RWPE2 (cell line): ENCODE measurements at regions not wholly inside any gene's neighbourhood (a gene's known extent, or its start where the extent isn't known, plus 50 kb on each side); places are given as distances from the start of the nearest gene placed in this dataset.

Source experiments
- ATAC-seq: fragments of 200-7000 bp; cut with Tn5 transposase; 3 replicates; pipeline ENCODE4 v1.9.1; 2021; ENCODE audit warnings: low read depth
- DNase-seq: peaks from one replicate; pipeline ENCODE4 v3.0.0-alpha.2; 2020; ENCODE audit warnings: low spot score
- H3K27ac ChIP-seq: fragments of 450-650 bp; 2 replicates; pipeline ENCODE4 v1.5.1; 2017; ENCODE audit warnings: mild to moderate bottlenecking; ENCODE audit not compliant: poor library complexity, severe bottlenecking
- H3K27me3 ChIP-seq: fragments of 250-450 bp; sonication (Bioruptor Pico); 2 replicates; pipeline ENCODE4 v1.5.1; 2021; ENCODE audit warnings: mild to moderate bottlenecking, moderate library complexity; ENCODE audit not compliant: insufficient read depth, poor library complexity, severe bottlenecking
- H3K36me3 ChIP-seq: fragments of 250-450 bp; sonication (Bioruptor Pico); 2 replicates; pipeline ENCODE4 v1.5.1; 2020; ENCODE audit warnings: low read depth, mild to moderate bottlenecking, moderate library complexity
- H3K4me1 ChIP-seq: fragments of 250-450 bp; sonication (Bioruptor Pico); 2 replicates; pipeline ENCODE4 v1.5.1; 2021; ENCODE audit warnings: mild to moderate bottlenecking, moderate library complexity; ENCODE audit not compliant: insufficient read depth, poor library complexity, severe bottlenecking
- H3K4me3 ChIP-seq: fragments of 250-450 bp; sonication (Bioruptor Pico); 2 replicates; pipeline ENCODE4 v1.5.1; 2021; ENCODE audit warnings: mild to moderate bottlenecking, moderate library complexity; ENCODE audit not compliant: severe bottlenecking
- H3K9me3 ChIP-seq: fragments of 250-450 bp; sonication (Bioruptor Pico); 2 replicates; pipeline ENCODE4 v1.5.1; 2021; ENCODE audit warnings: mild to moderate bottlenecking, moderate library complexity; ENCODE audit not compliant: severe bottlenecking
- TF ChIP-seq, protein P1 (sequence below): fragments of 450-650 bp; IDR thresholded peaks from one replicate; pipeline ENCODE4 v1.5.1; 2017; ENCODE audit warnings: mild to moderate bottlenecking, moderate library complexity; ENCODE audit not compliant: poor library complexity, severe bottlenecking

DNA sequence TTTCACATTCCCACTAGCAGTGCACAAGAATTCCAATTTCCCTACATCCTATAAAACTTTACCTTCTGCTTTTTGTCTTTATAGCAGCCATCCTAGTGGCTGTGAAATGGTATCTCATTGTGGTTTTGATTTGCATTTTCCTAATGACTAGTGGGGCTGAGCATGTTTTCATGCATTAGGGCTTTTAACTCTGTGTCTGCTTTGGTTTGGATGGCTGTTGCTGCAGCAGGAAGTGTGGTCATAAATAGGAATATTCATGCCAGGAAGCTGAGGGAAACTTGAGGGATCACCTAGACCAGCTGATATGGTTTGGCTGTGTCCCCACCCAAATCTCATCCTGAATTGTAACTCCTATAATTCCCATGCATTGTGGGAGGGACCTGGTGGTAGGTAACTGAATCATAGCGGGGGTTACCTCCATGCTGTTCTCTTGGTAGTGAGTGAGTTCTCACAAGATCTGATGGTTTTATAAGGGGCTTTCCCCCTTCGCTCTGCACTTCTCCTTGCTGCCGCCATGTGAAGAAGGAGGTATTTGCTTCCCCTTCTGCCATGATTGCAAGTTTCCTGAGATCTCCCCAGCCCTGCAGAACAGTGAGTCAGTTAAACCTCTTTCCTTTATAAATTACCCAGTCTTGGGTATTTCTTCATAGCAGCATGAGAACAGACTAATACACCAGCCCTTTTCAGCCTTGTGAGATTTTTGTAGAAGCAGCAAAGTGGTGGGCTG lies 181.8 kb upstream of the PITRM1 start:
- no peak overlapping the region for H3K4me3 ChIP-seq
- DNase-seq (no peak), ATAC-seq (no peak)
- H3K9me3 ChIP-seq = no peaks in the 10 kb centered on the region
- TF ChIP-seq, protein P1, sequence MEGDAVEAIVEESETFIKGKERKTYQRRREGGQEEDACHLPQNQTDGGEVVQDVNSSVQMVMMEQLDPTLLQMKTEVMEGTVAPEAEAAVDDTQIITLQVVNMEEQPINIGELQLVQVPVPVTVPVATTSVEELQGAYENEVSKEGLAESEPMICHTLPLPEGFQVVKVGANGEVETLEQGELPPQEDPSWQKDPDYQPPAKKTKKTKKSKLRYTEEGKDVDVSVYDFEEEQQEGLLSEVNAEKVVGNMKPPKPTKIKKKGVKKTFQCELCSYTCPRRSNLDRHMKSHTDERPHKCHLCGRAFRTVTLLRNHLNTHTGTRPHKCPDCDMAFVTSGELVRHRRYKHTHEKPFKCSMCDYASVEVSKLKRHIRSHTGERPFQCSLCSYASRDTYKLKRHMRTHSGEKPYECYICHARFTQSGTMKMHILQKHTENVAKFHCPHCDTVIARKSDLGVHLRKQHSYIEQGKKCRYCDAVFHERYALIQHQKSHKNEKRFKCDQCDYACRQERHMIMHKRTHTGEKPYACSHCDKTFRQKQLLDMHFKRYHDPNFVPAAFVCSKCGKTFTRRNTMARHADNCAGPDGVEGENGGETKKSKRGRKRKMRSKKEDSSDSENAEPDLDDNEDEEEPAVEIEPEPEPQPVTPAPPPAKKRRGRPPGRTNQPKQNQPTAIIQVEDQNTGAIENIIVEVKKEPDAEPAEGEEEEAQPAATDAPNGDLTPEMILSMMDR = no peak
- H3K4me1 ChIP-seq = no peaks in the 10 kb centered on the region
- no peaks in the 10 kb centered on the region for H3K36me3 ChIP-seq
- H3K27me3 ChIP-seq = no peaks in the 10 kb centered on the region
- H3K27ac ChIP-seq = no peak overlapping the region

DNA sequence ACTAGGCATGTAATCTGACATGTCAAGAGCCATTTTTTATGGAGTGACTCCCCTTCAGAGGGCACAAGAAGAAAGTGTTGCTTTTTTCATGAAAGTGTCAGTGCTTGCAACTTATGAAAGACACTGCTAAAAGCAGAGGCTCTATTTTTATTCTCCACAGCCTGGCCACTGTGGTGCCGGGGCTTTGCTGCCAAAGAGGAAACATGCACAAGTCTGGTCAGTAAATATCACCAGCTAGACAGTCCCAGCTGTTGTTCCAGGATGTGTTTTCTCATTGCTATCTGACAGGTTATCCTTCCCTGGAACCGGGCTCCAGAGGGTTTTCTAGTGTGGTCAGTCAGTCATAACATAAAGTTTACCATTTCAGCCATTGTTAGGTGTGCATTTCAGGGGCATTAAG lies 180.7 kb upstream of the PITRM1 start:
- Histone ChIP-seq H3K4me1 (no peaks in the 10 kb centered on the region), H3K4me3 (no peak overlapping the region), H3K27me3 (no peaks in the 10 kb centered on the region), H3K9me3 (no peaks in the 10 kb centered on the region), H3K27ac (no peak overlapping the region), H3K36me3 (no peaks in the 10 kb centered on the region)
- TF ChIP-seq, protein P1 = no peak
- no peak for ATAC-seq
- no peak for DNase-seq

DNA sequence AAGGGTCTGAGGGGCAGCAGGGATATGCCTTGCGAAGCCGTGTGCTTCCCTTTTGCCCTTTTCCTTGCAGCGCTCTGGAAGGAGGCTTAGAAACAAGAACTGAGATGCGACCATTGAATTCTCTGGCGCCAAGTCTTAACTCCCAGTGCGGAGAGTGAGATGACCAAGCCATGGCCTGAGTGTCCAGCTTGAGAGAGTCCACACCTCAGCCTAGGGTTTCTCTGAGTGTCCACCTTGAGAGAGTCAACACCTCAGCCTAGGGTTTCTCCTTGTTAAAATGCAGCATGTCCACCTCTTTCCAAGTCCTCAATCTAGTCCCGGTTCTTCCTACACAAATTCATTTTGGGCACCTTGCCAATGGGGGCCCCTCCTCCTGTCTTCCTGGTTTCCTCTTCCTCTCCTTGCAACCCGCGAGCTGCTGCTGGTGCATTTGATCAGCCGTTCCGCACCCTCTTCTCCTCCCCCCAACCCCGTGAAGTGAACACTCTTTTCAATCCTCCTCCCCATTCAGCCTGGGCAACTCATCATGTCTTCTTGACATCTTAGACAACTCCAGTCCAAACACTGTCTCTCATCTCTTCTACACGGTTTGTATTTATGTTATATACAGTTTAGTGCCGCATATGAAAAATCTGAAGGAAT lies 178.2 kb upstream of the PITRM1 start:
- DNase-seq = no peak
- TF ChIP-seq, protein P1 = no peak
- no peaks in the 10 kb centered on the region for H3K36me3 ChIP-seq
- no peak overlapping the region for H3K27ac ChIP-seq
- no peaks in the 10 kb centered on the region for H3K9me3 ChIP-seq
- H3K4me3 ChIP-seq = no peak overlapping the region
- no peaks in the 10 kb centered on the region for H3K4me1 ChIP-seq
- no peak for ATAC-seq
- no peaks in the 10 kb centered on the region for H3K27me3 ChIP-seq

DNA sequence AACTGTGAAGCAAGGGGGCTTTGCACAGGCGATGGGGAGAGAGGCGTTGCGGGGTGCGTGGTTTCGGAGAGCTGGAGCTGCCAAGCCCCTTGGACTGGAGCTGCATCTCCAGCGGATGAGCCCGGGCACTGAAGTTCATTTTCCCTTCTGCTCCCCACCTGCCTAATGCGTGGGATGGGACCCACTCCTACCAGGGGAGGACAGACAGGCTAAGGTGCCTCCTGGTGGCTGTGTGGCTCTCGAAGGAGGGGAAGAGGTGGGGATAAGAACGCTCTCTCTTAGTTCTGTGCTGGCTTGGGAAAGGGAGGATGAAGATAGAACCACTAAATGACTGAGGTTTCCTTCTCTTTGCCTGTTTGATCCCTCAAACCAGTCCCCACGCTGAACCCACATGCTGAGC lies 177.6 kb upstream of the PITRM1 start:
- Histone ChIP-seq H3K36me3 (no peaks in the 10 kb centered on the region), H3K27ac (no peak overlapping the region), H3K27me3 (no peaks in the 10 kb centered on the region), H3K4me1 (no peaks in the 10 kb centered on the region), H3K9me3 (no peaks in the 10 kb centered on the region), H3K4me3 (no peak overlapping the region)
- ATAC-seq = no peak
- TF ChIP-seq, protein P1 = no peak
- no peak for DNase-seq

DNA sequence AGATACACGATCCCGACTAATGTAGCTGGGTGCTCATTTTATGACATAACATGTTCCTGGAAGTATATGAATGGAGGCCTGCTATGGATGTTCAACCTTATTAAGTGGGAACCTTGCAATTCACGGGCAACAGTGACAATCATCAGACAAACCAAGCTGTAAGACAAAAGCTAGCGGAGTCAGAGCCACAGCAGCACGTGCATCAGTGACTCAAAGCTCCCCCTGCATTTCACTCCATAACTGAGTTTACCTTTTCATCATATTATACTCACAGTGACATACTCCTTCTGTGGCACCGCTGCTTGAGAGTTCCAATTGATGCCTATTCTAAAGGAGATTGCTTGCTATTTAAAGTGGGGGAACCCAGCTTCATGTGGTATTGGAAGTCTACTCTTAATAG lies 176.0 kb upstream of the PITRM1 start:
- H3K36me3 ChIP-seq = no peaks in the 10 kb centered on the region
- H3K4me3 ChIP-seq = no peak overlapping the region
- H3K27me3 ChIP-seq = no peaks in the 10 kb centered on the region
- H3K4me1 ChIP-seq = no peaks in the 10 kb centered on the region
- TF ChIP-seq, protein P1 = no peak
- ATAC-seq = no peak
- H3K27ac ChIP-seq = no peak overlapping the region
- no peak for DNase-seq
- no peaks in the 10 kb centered on the region for H3K9me3 ChIP-seq
